Stimulated activated CD8-positive, alpha-beta memory T cell treated with anti-CD3 and anti-CD28 coated beads, Interleukin-12 subunit alpha, Interleukin-12 subunit beta, amount 100 ng/mL, for 4 hours (primary cell): ENCODE measurements at regions not wholly inside any gene's neighbourhood (a gene's known extent, or its start where the extent isn't known, plus 50 kb on each side); places are given as distances from the start of the nearest gene placed in this dataset.

Source experiments
- DNase-seq: peaks from one replicate; pipeline ENCODE4 v3.0.0-alpha.2; 2020; ENCODE audit warnings: low read depth

- DNase-seq: no peak
Observed at GRCh38 chr15:38860674-38861073, 296.1 kb upstream of the RASGRP1 start.

- no peak for DNase-seq
Observed at GRCh38 chr15:38861108-38861507, 296.5 kb upstream of the RASGRP1 start.

- no peak for DNase-seq
Observed at GRCh38 chr15:38862099-38862498, 297.5 kb upstream of the RASGRP1 start.

- no peak for DNase-seq
Observed at GRCh38 chr15:38863381-38863780, 298.8 kb upstream of the RASGRP1 start.

GRCh38 chr15:38864122-38864521 lies 299.5 kb upstream of the RASGRP1 start:
- no peak for DNase-seq

- DNase-seq: no peak
Observed at GRCh38 chr15:38864827-38865581, 300.4 kb upstream of the RASGRP1 start.

GRCh38 chr15:38867556-38867955 lies 302.9 kb upstream of the RASGRP1 start:
- DNase-seq: no peak

- no peak for DNase-seq
Observed at GRCh38 chr15:38868326-38869114, 303.9 kb upstream of the RASGRP1 start.

GRCh38 chr15:38871638-38872037 lies 307.0 kb upstream of the RASGRP1 start:
- DNase-seq: no peak

GRCh38 chr15:38872732-38873131 lies 308.1 kb upstream of the RASGRP1 start:
- no peak for DNase-seq

GRCh38 chr15:38873158-38873557 lies 308.5 kb upstream of the RASGRP1 start:
- no peak for DNase-seq

- no peak for DNase-seq
Observed at GRCh38 chr15:38874464-38874863, 309.9 kb upstream of the RASGRP1 start.

GRCh38 chr15:38876211-38876610 lies 311.6 kb upstream of the RASGRP1 start:
- no peak for DNase-seq

GRCh38 chr15:38876621-38877020 lies 312.0 kb upstream of the RASGRP1 start:
- no peak for DNase-seq

GRCh38 chr15:38877471-38877870 lies 312.9 kb upstream of the RASGRP1 start:
- DNase-seq: no peak

- no peak for DNase-seq
Observed at GRCh38 chr15:38878026-38878425, 313.4 kb upstream of the RASGRP1 start.

- no peak for DNase-seq
Observed at GRCh38 chr15:38878926-38879325, 314.3 kb upstream of the RASGRP1 start.

- no peak for DNase-seq
Observed at GRCh38 chr15:38879909-38880471, 315.4 kb upstream of the RASGRP1 start.

GRCh38 chr15:38882221-38882620 lies 317.6 kb upstream of the RASGRP1 start:
- no peak for DNase-seq

GRCh38 chr15:38883987-38884386 lies 319.4 kb upstream of the RASGRP1 start:
- no peak for DNase-seq

GRCh38 chr15:38885001-38885400 lies 320.4 kb upstream of the RASGRP1 start:
- DNase-seq: no peak

GRCh38 chr15:38885471-38885952 lies 320.9 kb upstream of the RASGRP1 start:
- DNase-seq: no peak
